ENCODE measurements at regions not wholly inside any gene's neighbourhood (a gene's known extent, or its start where the extent isn't known, plus 50 kb on each side); places are given as distances from the start of the nearest gene placed in this dataset.

DNA sequence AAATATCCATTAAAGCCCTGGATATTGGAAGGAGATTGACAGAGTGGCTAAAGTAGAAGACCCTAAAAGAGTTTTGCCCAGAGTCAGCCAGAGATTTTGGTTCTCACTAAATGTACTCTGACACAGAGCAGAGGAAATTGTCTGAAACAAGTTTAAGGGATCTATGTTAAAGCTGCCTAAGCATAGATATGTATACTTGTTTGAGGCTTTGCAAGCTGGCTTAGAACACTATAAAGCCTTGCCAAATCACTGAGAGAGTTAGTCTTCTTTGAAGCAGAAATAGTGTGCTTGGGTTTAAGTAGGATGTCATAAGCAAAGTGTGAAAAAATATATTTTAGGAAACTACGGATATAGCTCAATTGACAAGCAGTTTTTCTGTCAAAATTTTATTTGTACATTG lies 653.5 kb downstream of the FSCB start:
- TF ChIP-seq CTCF (IDR thresholded peaks at IDR 0.05): no peak
- TF ChIP-seq EZH2 (IDR thresholded peaks at IDR 0.05; ENCODE audit: borderline replicate concordance, insufficient read depth, low read depth, low read length, poor library complexity, severe bottlenecking): no peak

Measured in B cell (primary cell).